Nephron progenitor cell (in vitro differentiated cells): ENCODE measurements at regions not wholly inside any gene's neighbourhood (a gene's known extent, or its start where the extent isn't known, plus 50 kb on each side); places are given as distances from the start of the nearest gene placed in this dataset.

Experiments
- DNase-seq: peaks from one replicate; pipeline ENCODE4 v3.0.0; 2021
- H3K27ac Mint-ChIP-seq: 2 replicates; pipeline ENCODE4 v1.8.0; 2021; ENCODE audit warnings: mild to moderate bottlenecking, moderate library complexity, mixed read lengths
- H3K27me3 Mint-ChIP-seq: 2 replicates; pipeline ENCODE4 v1.8.0; 2021; ENCODE audit warnings: mild to moderate bottlenecking, low read depth, mixed read lengths; ENCODE audit not compliant: poor library complexity
- H3K36me3 Mint-ChIP-seq: 2 replicates; pipeline ENCODE4 v1.8.0; 2021; ENCODE audit warnings: low read depth, mixed read lengths
- H3K4me1 Mint-ChIP-seq: 2 replicates; pipeline ENCODE4 v1.8.0; 2021; ENCODE audit warnings: mixed read lengths
- H3K4me3 Mint-ChIP-seq: 2 replicates; pipeline ENCODE4 v1.8.0; 2021; ENCODE audit warnings: mild to moderate bottlenecking, moderate library complexity, mixed read lengths
- H3K9me3 Mint-ChIP-seq: 2 replicates; pipeline ENCODE4 v1.8.0; 2021; ENCODE audit warnings: mild to moderate bottlenecking, moderate library complexity, mixed read lengths
- CTCF ChIP-seq: fragments of 200-600 bp; sonication (generic); IDR thresholded peaks from 2 replicates; pipeline ENCODE4 v1.5.0; 2021; ENCODE audit warnings: antibody characterized with exemption

GRCh38 chr4:112896609-112897190 is 152.8 kb upstream of the ANK2 start:
- TF ChIP-seq CTCF = no peak
- no peak for DNase-seq
- H3K4me3 Mint-ChIP-seq = peak overlapping the region; percentile 60

GRCh38 chr4:112897543-112897942 is 151.9 kb upstream of the ANK2 start:
- Mint-ChIP-seq H3K4me1 (peaks cover 84% of the 10 kb centered on the region), H3K27ac (peak overlapping the region; percentile 99), H3K36me3 (no peaks in the 10 kb centered on the region), H3K27me3 (peaks cover 4% of the 10 kb centered on the region), H3K9me3 (no peaks in the 10 kb centered on the region), H3K4me3 (peak overlapping the region; percentile 60)
- peak; percentile 21 for DNase-seq
- TF ChIP-seq CTCF = no peak

More at GRCh38 chr4:112896609-112897190, 152.8 kb upstream of the ANK2 start:
- Mint-ChIP-seq H3K9me3 (no peaks in the 10 kb centered on the region), H3K27me3 (peaks cover 4% of the 10 kb centered on the region), H3K36me3 (no peaks in the 10 kb centered on the region), H3K27ac (peak overlapping the region; percentile 99), H3K4me1 (peaks cover 75% of the 10 kb centered on the region)

GRCh38 chr4:112898357-112899141 is 150.9 kb upstream of the ANK2 start:
- Mint-ChIP-seq H3K36me3 (no peaks in the 10 kb centered on the region), H3K9me3 (no peaks in the 10 kb centered on the region), H3K4me1 (peaks cover 89% of the 10 kb centered on the region), H3K4me3 (no peak overlapping the region), H3K27ac (peak overlapping the region; percentile 93), H3K27me3 (peaks cover 4% of the 10 kb centered on the region)
- no peak for DNase-seq
- no peak for TF ChIP-seq CTCF

DNA sequence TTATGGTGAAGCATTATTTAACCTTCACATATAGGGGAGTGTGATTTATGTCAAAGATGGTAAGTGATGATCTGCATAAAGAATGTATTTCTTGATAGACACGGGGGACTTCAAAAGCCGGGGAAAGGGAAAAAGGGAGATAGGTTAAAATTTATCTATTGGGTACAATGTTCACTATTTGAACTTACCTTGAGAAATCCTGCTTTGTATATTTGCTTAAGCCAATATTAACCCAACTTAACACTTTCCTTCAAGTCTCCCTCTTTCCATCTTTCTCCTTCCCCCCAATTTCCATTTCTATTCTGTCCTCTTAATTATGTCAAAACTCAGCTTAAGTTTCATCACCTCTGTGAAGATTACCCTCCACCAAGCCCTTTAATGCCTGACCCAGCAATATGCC is 149.0 kb upstream of the ANK2 start:
- no peaks in the 10 kb centered on the region for H3K9me3 Mint-ChIP-seq
- H3K4me3 Mint-ChIP-seq = no peak overlapping the region
- peaks cover 73% of the 10 kb centered on the region for H3K4me1 Mint-ChIP-seq
- H3K27ac Mint-ChIP-seq = no peak overlapping the region
- DNase-seq = no peak
- no peak for TF ChIP-seq CTCF
- peaks cover 4% of the 10 kb centered on the region for H3K27me3 Mint-ChIP-seq
- H3K36me3 Mint-ChIP-seq = peaks cover 6% of the 10 kb centered on the region

- Mint-ChIP-seq H3K36me3 (peaks cover 16% of the 10 kb centered on the region), H3K4me1 (peaks cover 67% of the 10 kb centered on the region), H3K27me3 (peaks cover 4% of the 10 kb centered on the region), H3K4me3 (no peak overlapping the region), H3K9me3 (no peaks in the 10 kb centered on the region), H3K27ac (peak overlapping the region; percentile 78)
- TF ChIP-seq CTCF = no peak
- DNase-seq = no peak
Observed at GRCh38 chr4:112901962-112902411, 147.5 kb upstream of the ANK2 start.
